GM18907 (cell line): ENCODE measurements at regions not wholly inside any gene's neighbourhood (a gene's known extent, or its start where the extent isn't known, plus 50 kb on each side); places are given as distances from the start of the nearest gene placed in this dataset.

ENCODE experiments used
- ATAC-seq: cut with Tn5 transposase; IDR thresholded peaks from one replicate; pipeline ENCODE4 v1.9.1; 2021; ENCODE audit warnings: mild to moderate bottlenecking, moderate library complexity; ENCODE audit not compliant: unreplicated experiment

DNA sequence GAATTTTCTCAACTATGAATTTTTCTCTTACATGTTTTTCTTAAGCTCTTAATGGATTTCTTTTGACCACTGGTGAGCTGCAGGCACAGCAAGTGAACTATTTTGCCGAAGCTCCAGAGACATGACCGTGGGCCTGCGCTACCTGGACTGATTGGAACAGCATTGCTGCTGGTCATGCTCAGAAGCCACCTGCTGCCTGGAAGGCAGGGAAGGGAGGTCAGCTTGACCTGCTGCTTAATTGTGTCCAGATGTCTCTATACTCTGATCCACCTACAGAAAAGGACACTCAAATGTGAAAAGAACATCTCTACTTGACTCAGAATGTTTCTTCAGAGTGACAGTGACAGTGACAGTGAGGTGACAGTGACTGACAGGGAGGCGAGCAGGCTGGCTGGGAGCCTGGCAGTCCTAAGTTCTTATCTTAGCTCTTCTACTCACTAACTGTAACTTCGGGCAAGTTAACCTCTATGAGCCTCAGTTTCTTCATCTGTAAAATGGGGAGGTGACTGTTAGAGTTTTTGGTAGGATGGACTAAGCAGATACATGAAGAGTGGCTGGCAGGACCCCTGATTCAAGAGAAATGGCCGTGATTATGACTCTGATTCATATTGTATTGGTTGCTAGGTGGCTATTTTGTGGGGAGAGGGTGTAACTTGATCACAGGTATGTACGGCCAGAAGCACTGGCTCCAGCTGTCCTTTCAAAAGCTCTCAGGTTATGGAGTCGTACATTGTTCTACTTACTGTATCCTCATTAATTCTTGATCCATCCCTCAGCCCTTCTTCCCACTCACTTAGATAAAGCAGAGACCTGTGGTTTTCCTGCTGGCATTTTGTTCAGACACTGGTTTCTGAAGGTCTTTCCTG lies 54.8 kb upstream of the DLG1 start:
- no peak for ATAC-seq

DNA sequence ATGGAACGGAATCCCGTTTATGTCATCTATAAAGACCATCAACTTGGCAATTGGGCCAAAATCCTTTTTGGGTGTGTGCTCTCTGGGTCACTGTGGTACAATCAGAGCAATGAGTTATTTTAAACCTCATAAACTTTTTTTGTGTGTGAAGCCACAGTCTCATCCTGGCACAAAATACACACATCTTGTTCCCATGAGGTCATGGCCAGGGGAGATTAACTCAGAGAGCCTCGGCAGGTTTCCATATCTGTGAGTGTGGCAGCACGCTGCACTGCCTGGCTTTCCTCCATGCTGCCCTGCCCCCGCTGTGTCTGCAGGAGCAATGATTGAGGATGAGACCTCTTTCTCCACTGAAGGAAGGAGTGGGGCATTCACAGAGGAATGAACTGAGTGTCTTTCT lies 54.0 kb upstream of the DLG1 start:
- ATAC-seq, result no peak

DNA sequence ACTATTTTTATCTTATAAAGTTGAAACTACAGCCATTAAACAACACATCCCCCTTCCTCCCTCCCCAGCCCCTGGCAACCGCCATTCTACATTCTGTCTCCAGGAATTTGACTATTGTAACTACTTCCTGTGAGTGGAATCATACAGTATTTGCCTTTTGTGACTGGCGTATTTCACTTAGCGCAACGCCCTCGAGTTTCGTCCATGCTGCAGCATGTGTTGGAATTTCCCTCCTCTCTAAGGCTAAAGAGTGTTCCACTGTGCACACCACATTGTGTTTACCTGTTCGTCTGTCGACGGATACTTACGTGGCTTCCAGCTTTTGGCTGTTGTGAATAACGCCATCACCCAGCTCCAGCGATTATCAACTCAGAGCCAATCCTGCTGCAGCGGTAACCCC lies 52.0 kb upstream of the DLG1 start:
- no peak for ATAC-seq

GRCh38 chr3:197349368-197349767 lies 51.0 kb upstream of the DLG1 start:
- ATAC-seq, result no peak
